Bronchial epithelial cell (primary cell): ENCODE measurements at regions not wholly inside any gene's neighbourhood (a gene's known extent, or its start where the extent isn't known, plus 50 kb on each side); places are given as distances from the start of the nearest gene placed in this dataset.

Experiments
- DNase-seq: peaks from one replicate; pipeline ENCODE4 v3.0.0-alpha.2; 2010; ENCODE audit warnings: low read depth
- FAIRE-seq: peaks from 2 replicates; lab custom pipeline; 2011; peaks lifted over from hg19 to GRCh38; lab: Jason Lieb, UNC
- H3K27me3 ChIP-seq: 2 replicates; pipeline ENCODE4 v1.5.1; 2011; ENCODE audit warnings: low read length; ENCODE audit not compliant: control insufficient read depth, insufficient read depth
- H3K36me3 ChIP-seq: 2 replicates; pipeline ENCODE4 v1.5.1; 2011; ENCODE audit warnings: low read length; ENCODE audit not compliant: control insufficient read depth, insufficient read depth
- H3K4me3 ChIP-seq: 2 replicates; pipeline ENCODE4 v1.5.1; 2011; ENCODE audit warnings: mild to moderate bottlenecking, low read depth, low read length, control low read depth
- CTCF ChIP-seq: IDR thresholded peaks from 2 replicates; pipeline ENCODE4 v1.5.1; 2011; ENCODE audit warnings: mild to moderate bottlenecking, moderate library complexity, low read length, control low read depth, inconsistent platforms; ENCODE audit not compliant: insufficient read depth, severe bottlenecking

- no peak for FAIRE-seq
- no peaks in the 10 kb centered on the region for H3K36me3 ChIP-seq
- TF ChIP-seq CTCF, result no peak
- no peak overlapping the region for H3K4me3 ChIP-seq
- DNase-seq, result no peak
- no peaks in the 10 kb centered on the region for H3K27me3 ChIP-seq
These were observed 438.3 kb downstream of the GXYLT1 start for GRCh38 chr12:41706376-41706775.

GRCh38 chr12:41701943-41702601 is 442.6 kb downstream of the GXYLT1 start:
- no peaks in the 10 kb centered on the region for H3K27me3 ChIP-seq
- FAIRE-seq, result no peak
- no peaks in the 10 kb centered on the region for H3K36me3 ChIP-seq
- peak; percentile 32 for DNase-seq
- H3K4me3 ChIP-seq, result no peak overlapping the region
- TF ChIP-seq CTCF, result no peak

- no peak for TF ChIP-seq CTCF
- H3K4me3 ChIP-seq, result no peak overlapping the region
- no peaks in the 10 kb centered on the region for H3K27me3 ChIP-seq
- FAIRE-seq (no peak), DNase-seq (no peak)
- no peaks in the 10 kb centered on the region for H3K36me3 ChIP-seq
These were observed 443.7 kb downstream of the GXYLT1 start for GRCh38 chr12:41700940-41701339.

GRCh38 chr12:41699658-41700057 is 445.0 kb downstream of the GXYLT1 start:
- DNase-seq (no peak), FAIRE-seq (no peak)
- Histone ChIP-seq H3K27me3 (no peaks in the 10 kb centered on the region), H3K4me3 (no peak overlapping the region), H3K36me3 (no peaks in the 10 kb centered on the region)
- TF ChIP-seq CTCF, result no peak

GRCh38 chr12:41697161-41697560 is 447.5 kb downstream of the GXYLT1 start:
- TF ChIP-seq CTCF, result no peak
- H3K36me3 ChIP-seq, result no peaks in the 10 kb centered on the region
- DNase-seq, result no peak
- no peak overlapping the region for H3K4me3 ChIP-seq
- FAIRE-seq, result no peak
- no peaks in the 10 kb centered on the region for H3K27me3 ChIP-seq

- Histone ChIP-seq H3K4me3 (no peak overlapping the region), H3K27me3 (no peaks in the 10 kb centered on the region), H3K36me3 (no peaks in the 10 kb centered on the region)
- DNase-seq (no peak), FAIRE-seq (no peak)
- TF ChIP-seq CTCF, result no peak
These were observed 459.7 kb downstream of the GXYLT1 start for GRCh38 chr12:41684997-41685396.
